ENCODE measurements at regions not wholly inside any gene's neighbourhood (a gene's known extent, or its start where the extent isn't known, plus 50 kb on each side); places are given as distances from the start of the nearest gene placed in this dataset.

DNA sequence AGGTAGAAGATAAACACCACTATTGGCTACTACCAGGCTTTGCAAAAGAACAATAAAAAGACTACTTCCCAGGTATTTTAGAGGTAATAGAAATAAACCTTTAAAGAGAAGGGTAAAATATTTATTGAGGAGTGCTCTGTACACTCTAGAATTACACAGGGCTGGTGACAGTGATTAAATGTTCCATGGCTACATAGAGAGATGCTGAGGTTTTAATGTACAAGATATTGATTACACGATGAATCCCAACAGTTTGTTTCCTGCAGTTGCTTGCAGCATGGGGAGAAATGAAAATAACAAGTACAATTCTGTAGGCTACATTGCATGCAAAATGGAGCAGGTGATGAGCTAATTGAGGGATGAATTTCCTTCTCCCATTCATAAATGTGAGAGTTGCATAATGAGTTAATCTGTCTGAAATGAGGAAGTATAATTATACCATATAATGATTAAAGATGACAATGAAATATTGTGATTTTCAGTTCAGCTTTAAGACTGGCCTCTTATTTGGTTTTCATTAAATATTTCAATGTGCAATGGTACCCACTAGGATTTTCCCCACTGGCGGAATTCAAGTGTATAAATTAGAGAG lies 266.1 kb downstream of the SOCS6 start:
- TF ChIP-seq, protein P1, sequence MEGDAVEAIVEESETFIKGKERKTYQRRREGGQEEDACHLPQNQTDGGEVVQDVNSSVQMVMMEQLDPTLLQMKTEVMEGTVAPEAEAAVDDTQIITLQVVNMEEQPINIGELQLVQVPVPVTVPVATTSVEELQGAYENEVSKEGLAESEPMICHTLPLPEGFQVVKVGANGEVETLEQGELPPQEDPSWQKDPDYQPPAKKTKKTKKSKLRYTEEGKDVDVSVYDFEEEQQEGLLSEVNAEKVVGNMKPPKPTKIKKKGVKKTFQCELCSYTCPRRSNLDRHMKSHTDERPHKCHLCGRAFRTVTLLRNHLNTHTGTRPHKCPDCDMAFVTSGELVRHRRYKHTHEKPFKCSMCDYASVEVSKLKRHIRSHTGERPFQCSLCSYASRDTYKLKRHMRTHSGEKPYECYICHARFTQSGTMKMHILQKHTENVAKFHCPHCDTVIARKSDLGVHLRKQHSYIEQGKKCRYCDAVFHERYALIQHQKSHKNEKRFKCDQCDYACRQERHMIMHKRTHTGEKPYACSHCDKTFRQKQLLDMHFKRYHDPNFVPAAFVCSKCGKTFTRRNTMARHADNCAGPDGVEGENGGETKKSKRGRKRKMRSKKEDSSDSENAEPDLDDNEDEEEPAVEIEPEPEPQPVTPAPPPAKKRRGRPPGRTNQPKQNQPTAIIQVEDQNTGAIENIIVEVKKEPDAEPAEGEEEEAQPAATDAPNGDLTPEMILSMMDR (optimal IDR thresholded peaks at IDR 0.05 in 1 of 3, IDR thresholded peaks at IDR 0.05 in 1 of 3, conservative IDR thresholded peaks at IDR 0.05 in 1 of 3; ENCODE audit: extremely low read depth in 1 of 3, insufficient read depth in 2 of 3, low read length in 3 of 3) = no peak
- no peak for TF ChIP-seq EZH2 (IDR thresholded peaks at IDR 0.05; ENCODE audit: low read length)
